Testis (tissue), 2 donors: ENCODE measurements at regions not wholly inside any gene's neighbourhood (a gene's known extent, or its start where the extent isn't known, plus 50 kb on each side); places are given as distances from the start of the nearest gene placed in this dataset.

ENCODE experiments used
- CTCF ChIP-seq, 3 experiments: fragments of 450-650 bp in 2 of 3; fragments of 200-600 bp in 1 of 3; sonication (generic) in 1 of 3; IDR thresholded peaks; one replicate each; pipeline ENCODE4 v1.5.1; 2016 to 2019; ENCODE audit warnings: antibody characterized with exemption in 3 of 3, mild to moderate bottlenecking in 2 of 3, moderate library complexity in 1 of 3
- POLR2A ChIP-seq: fragments of 450-650 bp; IDR thresholded peaks from one replicate; pipeline ENCODE4 v1.6.1; 2017; ENCODE audit warnings: antibody characterized with exemption, mild to moderate bottlenecking, moderate library complexity

- TF ChIP-seq CTCF (IDR thresholded peaks at IDR 0.05) (no peak), POLR2A (no peak)
These were observed 120.7 kb upstream of the STAC start for GRCh38 chr3:36259580-36259979.
